ENCODE measurements at regions not wholly inside any gene's neighbourhood (a gene's known extent, or its start where the extent isn't known, plus 50 kb on each side); places are given as distances from the start of the nearest gene placed in this dataset.

- H3K9me3 Mint-ChIP-seq = no peaks in the 10 kb centered on the region
- no peak overlapping the region for H3K27ac Mint-ChIP-seq
- H3K36me3 Mint-ChIP-seq (ENCODE audit: low read depth) = no peaks in the 10 kb centered on the region
- no peaks in the 10 kb centered on the region for H3K4me1 Mint-ChIP-seq
- H3K4me3 Mint-ChIP-seq = no peak overlapping the region
- no peak for TF ChIP-seq CTCF (IDR thresholded peaks at IDR 0.05; ENCODE audit: unreplicated experiment in 3 of 3)
- no peaks in the 10 kb centered on the region for H3K27me3 Mint-ChIP-seq (ENCODE audit: low read depth)
Observed at GRCh38 chr4:10924274-10924673, 239.7 kb upstream of the CLNK start.

GRCh38 chr4:10917566-10917965 lies 233.0 kb upstream of the CLNK start:
- peak overlapping the region; percentile 51 to 89 (median 78) for H3K27ac Mint-ChIP-seq
- no peaks in the 10 kb centered on the region for H3K36me3 Mint-ChIP-seq (ENCODE audit: low read depth)
- no peak for TF ChIP-seq CTCF (IDR thresholded peaks at IDR 0.05; ENCODE audit: unreplicated experiment in 3 of 3)
- no peaks in the 10 kb centered on the region for H3K9me3 Mint-ChIP-seq
- no peaks in the 10 kb centered on the region for H3K27me3 Mint-ChIP-seq (ENCODE audit: low read depth)
- H3K4me3 Mint-ChIP-seq = no peak overlapping the region
- peaks cover 11% of the 10 kb centered on the region for H3K4me1 Mint-ChIP-seq

GRCh38 chr4:10898072-10898471 lies 213.5 kb upstream of the CLNK start:
- no peak overlapping the region for H3K27ac Mint-ChIP-seq
- H3K36me3 Mint-ChIP-seq (ENCODE audit: low read depth) = no peaks in the 10 kb centered on the region

GRCh38 chr4:10897076-10897475 lies 212.5 kb upstream of the CLNK start:
- Mint-ChIP-seq H3K4me1 (peaks cover 6% of the 10 kb centered on the region), H3K27ac (no peak overlapping the region), H3K27me3 (ENCODE audit: low read depth) (no peaks in the 10 kb centered on the region), H3K4me3 (no peak overlapping the region), H3K9me3 (peaks cover 3% of the 10 kb centered on the region), H3K36me3 (ENCODE audit: low read depth) (no peaks in the 10 kb centered on the region)
- no peak for TF ChIP-seq CTCF (IDR thresholded peaks at IDR 0.05; ENCODE audit: unreplicated experiment in 3 of 3)

More at GRCh38 chr4:10898072-10898471, 213.5 kb upstream of the CLNK start:
- Mint-ChIP-seq H3K9me3 (peaks cover 3% of the 10 kb centered on the region), H3K4me3 (no peak overlapping the region), H3K27me3 (ENCODE audit: low read depth) (no peaks in the 10 kb centered on the region), H3K4me1 (peaks cover 4% of the 10 kb centered on the region)
- TF ChIP-seq CTCF (IDR thresholded peaks at IDR 0.05; ENCODE audit: unreplicated experiment in 3 of 3) = no peak

GRCh38 chr4:10893395-10893794 lies 208.8 kb upstream of the CLNK start:
- Mint-ChIP-seq H3K27ac (no peak overlapping the region), H3K4me1 (peaks cover 14% of the 10 kb centered on the region)
- peak; percentile 30 to 47 (median 39) for TF ChIP-seq CTCF (IDR thresholded peaks at IDR 0.05; ENCODE audit: unreplicated experiment in 3 of 3)

GRCh38 chr4:10891866-10892265 lies 207.3 kb upstream of the CLNK start:
- Mint-ChIP-seq H3K4me3 (no peak overlapping the region), H3K4me1 (peaks cover 14% of the 10 kb centered on the region), H3K36me3 (ENCODE audit: low read depth) (no peaks in the 10 kb centered on the region), H3K27ac (no peak overlapping the region), H3K27me3 (ENCODE audit: low read depth) (no peaks in the 10 kb centered on the region), H3K9me3 (peaks cover 3% of the 10 kb centered on the region)
- no peak for TF ChIP-seq CTCF (IDR thresholded peaks at IDR 0.05; ENCODE audit: unreplicated experiment in 3 of 3)

More at GRCh38 chr4:10893395-10893794, 208.8 kb upstream of the CLNK start:
- H3K9me3 Mint-ChIP-seq = peaks cover 3% of the 10 kb centered on the region
- H3K36me3 Mint-ChIP-seq (ENCODE audit: low read depth) = no peaks in the 10 kb centered on the region
- H3K27me3 Mint-ChIP-seq (ENCODE audit: low read depth) = no peaks in the 10 kb centered on the region
- H3K4me3 Mint-ChIP-seq = no peak overlapping the region
